ENCODE measurements at regions not wholly inside any gene's neighbourhood (a gene's known extent, or its start where the extent isn't known, plus 50 kb on each side); places are given as distances from the start of the nearest gene placed in this dataset.

DNA sequence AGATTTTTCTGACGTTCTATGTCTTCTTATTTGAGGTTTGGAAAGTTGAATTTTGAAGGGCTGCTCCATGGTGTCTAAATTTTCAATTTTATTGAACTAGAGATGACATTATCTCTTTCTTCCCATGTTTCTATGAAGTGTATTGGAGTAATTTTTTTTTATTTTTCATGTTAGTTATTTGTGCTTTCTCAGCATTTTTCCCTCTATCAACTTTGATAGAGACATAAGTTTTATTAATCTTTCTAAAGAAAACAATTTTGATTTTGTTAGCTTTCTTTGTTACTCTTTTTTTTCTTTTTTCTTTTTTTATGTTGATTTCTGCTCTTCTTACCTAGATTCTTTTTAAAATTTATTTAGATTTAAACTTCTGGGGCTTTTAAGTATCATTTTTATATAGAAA is 1694.8 kb downstream of the PCDH9 start:
- no peak for TF ChIP-seq EZH2 (IDR thresholded peaks at IDR 0.05)
- TF ChIP-seq POLR2AphosphoS5 (IDR thresholded peaks at IDR 0.05; ENCODE audit: borderline replicate concordance, low read depth, low read length), result no peak
